ENCODE measurements at regions not wholly inside any gene's neighbourhood (a gene's known extent, or its start where the extent isn't known, plus 50 kb on each side); places are given as distances from the start of the nearest gene placed in this dataset.

GRCh38 chr2:150043172-150043500, 444.3 kb downstream of the RND3 start:
- Mint-ChIP-seq H3K36me3 (peaks cover 0 to 3% (median 0%) of the 10 kb centered on the region in 3 donors), H3K27ac (no peak overlapping the region), H3K4me3 (no peak overlapping the region), H3K4me1 (no peaks in the 10 kb centered on the region), H3K9me3 (peaks cover 2 to 22% (median 9%) of the 10 kb centered on the region in 6 donors), H3K27me3 (ENCODE audit: low read depth in 3 of 3) (peaks cover 0 to 2% (median 0%) of the 10 kb centered on the region in 3 donors)
- DNase-seq: no peak

DNA sequence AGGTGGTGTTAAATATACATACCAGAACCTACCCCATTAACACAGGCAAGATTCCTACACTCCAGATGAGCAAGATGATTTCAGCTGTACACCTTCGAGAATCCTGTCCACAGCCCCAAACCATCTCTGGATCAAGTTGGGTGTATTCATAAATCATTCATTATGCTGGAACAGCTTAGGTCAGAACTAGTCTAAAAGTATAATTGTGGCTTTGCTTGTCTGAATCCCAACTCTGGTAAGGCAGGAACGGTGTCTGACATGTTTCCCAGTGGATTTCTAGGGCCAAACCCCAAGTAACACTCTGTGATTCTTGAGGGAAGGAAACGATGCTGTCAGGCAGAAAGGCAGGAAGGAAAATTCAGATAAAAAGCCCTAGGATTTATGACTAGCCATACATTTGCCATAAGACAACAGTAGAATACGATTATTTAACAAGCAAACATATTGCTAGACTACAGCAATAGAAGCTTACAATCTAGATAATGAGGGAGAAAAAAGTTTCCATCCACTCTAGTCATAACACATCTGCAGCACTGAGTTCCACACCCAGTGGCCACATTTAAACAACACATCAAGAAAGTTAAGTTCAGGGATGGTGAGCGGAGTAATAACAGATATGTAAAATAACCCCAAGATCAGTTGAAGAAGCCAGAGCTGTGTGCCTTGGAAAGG, 444.8 kb downstream of the RND3 start:
- H3K9me3 Mint-ChIP-seq: peaks cover 2 to 22% (median 9%) of the 10 kb centered on the region in 6 donors
- no peak for DNase-seq
- no peak overlapping the region for H3K4me3 Mint-ChIP-seq
- peaks cover 0 to 2% (median 0%) of the 10 kb centered on the region in 3 donors for H3K27me3 Mint-ChIP-seq (ENCODE audit: low read depth in 3 of 3)
- peaks cover 0 to 3% (median 0%) of the 10 kb centered on the region in 3 donors for H3K36me3 Mint-ChIP-seq
- no peak overlapping the region for H3K27ac Mint-ChIP-seq
- no peaks in the 10 kb centered on the region for H3K4me1 Mint-ChIP-seq

DNA sequence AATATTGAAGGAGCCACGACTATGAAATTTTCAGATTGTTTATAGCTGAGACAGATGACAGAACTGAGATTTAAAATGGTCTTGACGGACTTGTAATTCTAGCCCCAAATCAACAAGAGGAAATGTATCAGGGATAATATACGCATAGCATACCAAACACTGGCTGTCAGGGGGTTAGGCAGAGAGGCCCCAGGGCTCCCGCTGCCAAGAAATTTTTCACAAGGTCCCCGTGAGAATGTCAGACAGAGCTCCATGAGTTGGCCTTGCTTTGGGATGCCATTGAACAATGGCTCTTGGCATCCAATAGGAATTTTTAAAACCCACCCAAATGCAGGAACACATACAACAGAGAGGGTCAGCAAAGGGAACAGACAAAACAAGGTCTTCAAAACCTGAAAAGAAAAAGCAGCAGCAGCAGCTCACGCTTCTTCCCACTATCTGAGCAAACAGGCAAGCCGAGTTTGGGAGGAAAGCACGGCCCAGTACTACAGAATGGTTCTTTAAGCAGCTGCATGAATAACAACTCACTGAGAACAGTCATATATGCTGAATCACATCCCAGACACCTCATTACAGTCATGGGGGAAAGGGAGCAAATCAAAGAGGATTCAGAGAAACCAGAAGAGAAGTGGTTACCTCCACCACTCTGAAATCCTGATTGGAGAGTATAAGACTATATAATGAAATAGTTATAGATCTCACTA, 445.6 kb downstream of the RND3 start:
- DNase-seq: no peak
- Mint-ChIP-seq H3K27me3 (ENCODE audit: low read depth in 3 of 3) (peaks cover 0 to 2% (median 0%) of the 10 kb centered on the region in 3 donors), H3K4me1 (no peaks in the 10 kb centered on the region), H3K9me3 (peaks cover 2 to 19% (median 9%) of the 10 kb centered on the region in 6 donors), H3K27ac (no peak overlapping the region), H3K36me3 (peaks cover 0 to 3% (median 0%) of the 10 kb centered on the region in 3 donors), H3K4me3 (no peak overlapping the region)

DNA sequence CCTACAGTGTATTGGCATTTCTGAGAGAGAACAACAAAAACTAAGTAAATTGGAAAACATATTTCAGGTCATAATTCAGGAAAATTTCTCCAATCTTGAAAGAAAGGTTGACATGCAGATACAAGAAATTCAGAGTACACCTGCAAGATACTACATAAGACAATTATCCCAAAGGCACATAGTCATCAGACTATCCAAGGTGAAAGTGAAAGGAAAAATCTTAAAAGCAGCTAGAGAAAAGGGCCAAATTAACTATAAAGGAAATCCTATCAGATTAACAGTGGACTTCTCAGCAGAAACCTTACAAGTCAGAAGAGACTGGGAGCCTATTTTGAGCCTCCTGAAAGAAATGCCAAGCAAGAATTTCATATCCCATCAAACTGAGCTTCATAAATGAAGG, 449.0 kb upstream of the MMADHC start:
- H3K27ac Mint-ChIP-seq: no peak overlapping the region
- no peaks in the 10 kb centered on the region for H3K36me3 Mint-ChIP-seq
- no peaks in the 10 kb centered on the region for H3K4me1 Mint-ChIP-seq
- no peak for DNase-seq
- H3K9me3 Mint-ChIP-seq: peaks cover 2 to 19% (median 6%) of the 10 kb centered on the region in 6 donors
- no peak overlapping the region for H3K4me3 Mint-ChIP-seq
- H3K27me3 Mint-ChIP-seq (ENCODE audit: low read depth in 3 of 3): peaks cover 0 to 2% (median 0%) of the 10 kb centered on the region in 3 donors

DNA sequence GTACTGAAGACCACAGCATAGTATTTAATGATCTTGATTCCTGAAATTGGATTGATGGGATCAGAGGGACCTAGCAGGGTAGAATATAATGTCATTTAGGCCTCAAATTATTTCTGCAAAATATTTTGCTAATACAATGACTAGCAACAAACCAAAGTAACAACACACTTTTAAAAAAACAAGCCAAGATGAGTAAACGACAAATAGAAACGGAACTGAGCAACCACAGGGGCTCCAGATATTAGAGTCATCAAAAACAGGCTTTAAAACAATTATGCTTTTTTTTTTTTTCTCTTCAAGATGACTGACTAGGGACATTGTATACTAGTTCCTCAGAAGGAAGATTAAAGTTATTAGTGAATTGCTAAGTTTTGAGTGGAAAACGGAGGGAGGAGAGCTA, 447.1 kb upstream of the MMADHC start:
- no peak overlapping the region for H3K4me3 Mint-ChIP-seq
- H3K36me3 Mint-ChIP-seq: no peaks in the 10 kb centered on the region
- peaks cover 1 to 19% (median 6%) of the 10 kb centered on the region in 6 donors for H3K9me3 Mint-ChIP-seq
- peaks cover 0 to 2% (median 0%) of the 10 kb centered on the region in 3 donors for H3K27me3 Mint-ChIP-seq (ENCODE audit: low read depth in 3 of 3)
- no peak overlapping the region for H3K27ac Mint-ChIP-seq
- no peaks in the 10 kb centered on the region for H3K4me1 Mint-ChIP-seq
- no peak for DNase-seq

DNA sequence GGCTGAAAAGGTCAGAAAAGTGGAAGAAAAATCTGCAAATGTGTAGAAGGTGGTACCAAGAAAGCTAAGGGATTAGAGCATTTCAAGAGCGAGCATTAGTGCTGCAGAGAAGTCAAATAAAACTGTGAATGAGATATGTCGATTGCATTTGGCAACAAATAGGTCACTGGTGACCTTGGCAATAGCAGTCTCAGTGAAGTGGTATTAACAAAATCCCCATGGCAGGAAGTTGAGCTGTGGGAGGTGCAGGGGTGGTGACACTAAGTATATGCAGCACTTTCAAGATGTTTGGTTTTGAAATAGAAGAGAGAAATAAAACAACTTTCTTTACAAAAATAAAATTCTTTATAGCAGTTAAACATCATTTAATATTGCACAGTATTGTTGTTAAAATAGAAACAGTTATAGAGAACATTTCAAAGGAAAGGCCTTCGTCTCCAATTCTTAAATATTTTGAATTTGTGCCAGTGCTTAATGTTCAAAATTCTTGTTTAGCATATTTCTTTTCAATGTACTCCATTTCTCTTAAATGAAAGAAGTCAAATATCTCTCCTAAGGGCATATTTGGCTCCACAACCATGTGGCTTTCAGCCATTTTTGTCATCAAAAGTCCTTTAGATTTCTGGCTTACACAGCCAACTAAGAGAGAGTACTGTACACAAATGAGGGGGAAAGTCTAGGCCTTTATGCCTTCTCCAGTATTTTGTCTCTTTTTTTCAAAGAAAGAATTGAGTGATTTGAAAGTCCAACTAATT, 443.0 kb upstream of the MMADHC start:
- no peak for DNase-seq
- peaks cover 0 to 12% (median 3%) of the 10 kb centered on the region in 6 donors for H3K9me3 Mint-ChIP-seq
- H3K27me3 Mint-ChIP-seq (ENCODE audit: low read depth in 3 of 3): no peaks in the 10 kb centered on the region
- no peak overlapping the region for H3K4me3 Mint-ChIP-seq
- H3K36me3 Mint-ChIP-seq: no peaks in the 10 kb centered on the region
- no peaks in the 10 kb centered on the region for H3K4me1 Mint-ChIP-seq
- no peak overlapping the region for H3K27ac Mint-ChIP-seq

DNA sequence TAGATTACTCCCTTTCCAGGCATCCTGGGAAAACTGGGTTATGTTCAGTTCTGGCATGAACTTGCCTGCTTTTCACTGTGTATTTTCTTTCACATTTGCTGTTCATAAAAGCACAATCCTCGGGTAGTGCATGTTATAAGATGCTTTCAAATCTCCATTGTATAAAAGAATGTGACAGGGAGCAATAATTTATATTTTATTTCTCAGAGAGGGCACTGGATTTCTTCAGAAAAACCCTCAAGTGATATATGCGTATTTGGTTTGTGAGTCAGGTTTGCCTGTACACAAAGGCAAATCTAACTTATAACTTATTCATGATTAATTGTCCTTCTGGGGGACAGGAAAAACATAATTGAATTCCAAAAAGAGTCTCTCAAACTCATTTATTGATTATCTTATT, 440.7 kb upstream of the MMADHC start:
- H3K27ac Mint-ChIP-seq: no peak overlapping the region
- H3K4me3 Mint-ChIP-seq: no peak overlapping the region
- H3K27me3 Mint-ChIP-seq (ENCODE audit: low read depth in 3 of 3): no peaks in the 10 kb centered on the region
- no peak for DNase-seq
- peaks cover 0 to 6% (median under 1%) of the 10 kb centered on the region in 6 donors for H3K9me3 Mint-ChIP-seq
- no peaks in the 10 kb centered on the region for H3K4me1 Mint-ChIP-seq
- H3K36me3 Mint-ChIP-seq: no peaks in the 10 kb centered on the region

DNA sequence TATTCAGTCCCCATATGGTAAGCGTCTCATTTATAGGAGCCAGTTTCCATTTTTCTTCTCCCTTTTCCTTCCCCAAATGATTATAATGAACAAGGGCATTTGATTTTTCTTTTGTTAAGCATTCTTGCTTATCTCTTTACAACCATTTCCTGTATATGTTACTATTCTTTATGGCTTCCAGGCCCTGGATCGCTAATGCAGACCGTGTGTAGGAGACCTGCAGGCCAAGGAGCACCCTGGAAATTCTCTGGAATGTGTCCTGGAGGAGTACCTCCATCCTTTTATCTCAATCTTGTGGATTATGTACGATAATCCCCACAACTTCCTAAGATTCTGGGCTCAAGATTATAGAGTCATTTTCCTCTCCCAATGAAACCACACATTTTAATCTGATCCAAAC, 439.6 kb upstream of the MMADHC start:
- H3K27me3 Mint-ChIP-seq (ENCODE audit: low read depth in 3 of 3): peaks cover 0 to 2% (median 0%) of the 10 kb centered on the region in 3 donors
- H3K36me3 Mint-ChIP-seq: no peaks in the 10 kb centered on the region
- no peak overlapping the region for H3K27ac Mint-ChIP-seq
- H3K9me3 Mint-ChIP-seq: peaks cover 0 to 6% (median under 1%) of the 10 kb centered on the region in 6 donors
- no peaks in the 10 kb centered on the region for H3K4me1 Mint-ChIP-seq
- H3K4me3 Mint-ChIP-seq: no peak overlapping the region
- DNase-seq: no peak

DNA sequence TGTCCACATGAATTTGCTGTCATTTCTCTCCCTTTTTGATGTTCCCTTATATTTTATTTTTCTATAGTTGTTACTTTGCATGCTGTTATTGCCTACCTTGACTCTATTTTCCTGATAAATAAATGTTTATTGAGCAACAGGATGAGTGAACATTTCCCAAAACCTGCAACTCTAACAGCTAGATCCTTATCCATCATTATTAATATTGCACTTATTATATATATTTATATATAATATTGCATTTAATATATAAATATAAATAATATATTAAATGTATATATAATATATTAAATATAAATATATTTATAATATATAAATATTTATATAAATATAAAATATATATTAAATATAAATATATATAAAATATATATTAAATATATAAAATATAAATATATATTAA, 436.1 kb upstream of the MMADHC start:
- no peaks in the 10 kb centered on the region for H3K4me1 Mint-ChIP-seq
- peaks cover 0 to 3% (median 2%) of the 10 kb centered on the region in 3 donors for H3K27me3 Mint-ChIP-seq (ENCODE audit: low read depth in 3 of 3)
- H3K4me3 Mint-ChIP-seq: no peak overlapping the region
- DNase-seq: no peak
- no peaks in the 10 kb centered on the region for H3K36me3 Mint-ChIP-seq
- peaks cover 0 to 7% (median 4%) of the 10 kb centered on the region in 6 donors for H3K9me3 Mint-ChIP-seq
- H3K27ac Mint-ChIP-seq: no peak overlapping the region

DNA sequence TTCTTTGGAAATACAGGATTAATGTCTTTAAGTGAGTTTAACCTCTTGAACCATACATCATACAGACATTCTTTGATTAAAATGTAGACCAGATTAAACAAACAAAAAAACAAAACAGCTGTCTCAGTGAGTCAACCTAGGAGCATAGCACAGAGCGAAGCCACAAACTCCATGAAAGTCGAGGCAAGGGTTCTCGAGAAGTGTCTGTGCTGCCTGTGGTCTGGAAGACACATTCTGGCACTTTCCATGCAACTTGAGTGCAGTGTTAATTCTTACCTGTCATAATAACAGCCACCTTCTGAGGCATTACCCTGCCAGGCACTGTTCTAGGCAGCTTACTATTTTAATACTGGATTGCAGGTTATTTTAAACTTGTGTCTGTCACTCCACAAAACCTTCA, 435.5 kb upstream of the MMADHC start:
- DNase-seq: no peak
- no peaks in the 10 kb centered on the region for H3K36me3 Mint-ChIP-seq
- H3K4me3 Mint-ChIP-seq: no peak overlapping the region
- H3K27me3 Mint-ChIP-seq (ENCODE audit: low read depth in 3 of 3): peaks cover 0 to 3% (median 2%) of the 10 kb centered on the region in 3 donors
- H3K27ac Mint-ChIP-seq: no peak overlapping the region
- peaks cover 0 to 7% (median 4%) of the 10 kb centered on the region in 6 donors for H3K9me3 Mint-ChIP-seq
- H3K4me1 Mint-ChIP-seq: no peaks in the 10 kb centered on the region

DNA sequence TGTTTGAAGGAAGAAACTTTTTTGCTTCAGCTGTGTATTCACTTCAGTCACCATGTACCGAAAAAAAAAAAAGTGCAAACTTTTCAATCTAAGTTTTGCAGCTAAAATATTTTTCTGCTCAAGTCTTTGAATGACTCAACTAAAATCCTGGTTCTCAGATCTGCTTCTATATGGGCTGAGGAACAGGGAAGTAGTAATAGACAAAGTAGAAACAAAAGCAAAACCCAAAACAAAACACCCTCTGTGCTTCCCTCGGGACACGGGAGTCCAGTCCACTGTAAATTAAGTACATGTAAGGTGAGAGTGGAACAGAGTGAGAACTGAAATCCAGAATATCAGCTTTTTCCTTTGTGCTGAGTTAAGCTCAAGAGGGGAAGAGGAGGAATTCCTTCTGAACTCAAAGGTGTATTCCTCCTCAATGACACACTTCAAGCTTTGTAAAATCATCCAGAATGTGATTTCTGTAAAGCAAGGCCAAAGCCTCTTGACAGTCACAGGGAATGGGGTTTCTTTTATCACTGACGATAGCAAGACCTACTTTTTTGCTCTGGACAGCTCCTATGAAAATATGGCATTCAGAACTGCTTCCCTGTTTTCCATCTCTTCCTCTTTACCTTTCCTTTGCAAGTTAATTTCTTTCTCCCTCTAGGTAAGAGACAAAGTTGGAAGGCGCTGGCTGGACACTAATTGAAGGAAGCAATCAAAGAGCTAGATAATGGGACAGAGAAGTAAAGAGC, 433.5 kb upstream of the MMADHC start:
- Mint-ChIP-seq H3K9me3 (peaks cover 0 to 17% (median 5%) of the 10 kb centered on the region in 6 donors), H3K36me3 (no peaks in the 10 kb centered on the region), H3K27ac (no peak overlapping the region), H3K27me3 (ENCODE audit: low read depth in 3 of 3) (peaks cover 0 to 3% (median 2%) of the 10 kb centered on the region in 3 donors), H3K4me3 (no peak overlapping the region), H3K4me1 (no peaks in the 10 kb centered on the region)
- DNase-seq: no peak

DNA sequence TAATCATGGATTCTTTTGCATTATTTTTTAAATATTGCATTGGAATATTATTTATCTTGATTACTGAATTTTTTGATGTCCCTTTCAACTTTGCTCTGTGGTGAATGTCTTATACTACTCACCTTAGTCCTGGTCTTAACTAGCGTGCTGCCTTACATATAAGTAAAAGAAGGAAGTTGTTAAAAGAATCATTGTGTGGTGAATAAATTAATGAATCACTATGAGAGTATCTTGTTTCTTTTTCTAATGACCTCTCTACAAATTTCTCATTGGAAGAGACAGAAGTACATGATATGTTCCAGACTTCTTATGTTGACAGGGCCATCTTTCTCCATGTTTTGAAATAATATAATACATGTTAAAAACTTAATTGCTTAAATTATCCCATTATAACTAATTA, 432.6 kb upstream of the MMADHC start:
- Mint-ChIP-seq H3K4me1 (no peaks in the 10 kb centered on the region), H3K36me3 (no peaks in the 10 kb centered on the region), H3K27ac (no peak overlapping the region), H3K27me3 (ENCODE audit: low read depth in 3 of 3) (peaks cover 0 to 3% (median 2%) of the 10 kb centered on the region in 3 donors), H3K9me3 (peaks cover 0 to 17% (median 7%) of the 10 kb centered on the region in 6 donors), H3K4me3 (no peak overlapping the region)
- no peak for DNase-seq

DNA sequence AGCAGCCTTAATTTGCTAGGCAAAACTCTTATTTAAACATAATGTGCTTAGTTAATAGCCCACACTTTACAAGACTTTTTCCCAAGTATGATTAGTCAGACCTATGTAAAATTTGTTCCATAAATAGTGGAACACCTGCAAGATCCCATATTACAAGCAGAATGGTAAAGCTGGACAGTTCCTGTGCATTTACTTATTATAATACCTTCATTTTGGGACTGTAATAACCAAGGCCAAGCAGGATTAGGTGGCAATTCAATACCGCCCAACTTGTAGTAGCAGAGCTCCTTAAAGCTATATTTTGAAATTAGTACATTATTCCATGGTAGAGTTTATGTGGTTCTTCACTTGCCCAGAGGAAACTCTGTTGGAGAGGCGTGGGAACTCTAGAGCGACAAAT, 431.5 kb upstream of the MMADHC start:
- no peak for DNase-seq
- H3K27me3 Mint-ChIP-seq (ENCODE audit: low read depth in 3 of 3): peaks cover 0 to 3% (median 2%) of the 10 kb centered on the region in 3 donors
- H3K4me1 Mint-ChIP-seq: no peaks in the 10 kb centered on the region
- no peaks in the 10 kb centered on the region for H3K36me3 Mint-ChIP-seq
- peaks cover 0 to 17% (median 8%) of the 10 kb centered on the region in 6 donors for H3K9me3 Mint-ChIP-seq
- H3K4me3 Mint-ChIP-seq: no peak overlapping the region
- no peak overlapping the region for H3K27ac Mint-ChIP-seq

Data from immature natural killer cell (primary cell).